GM23338 (cell line): ENCODE measurements at regions not wholly inside any gene's neighbourhood (a gene's known extent, or its start where the extent isn't known, plus 50 kb on each side); places are given as distances from the start of the nearest gene placed in this dataset.

Experiments used
- ATAC-seq: fragments of 200-7000 bp; cut with Tn5 transposase; 3 replicates; pipeline ENCODE4 v1.9.1; 2020
- DNase-seq: peaks from one replicate; pipeline ENCODE4 v3.0.0-alpha.2; 2015; ENCODE audit warnings: low spot score
- H2AFZ ChIP-seq: fragments of 200-600 bp; sonication (generic); 2 replicates; pipeline ENCODE4 v1.8.0; 2016; ENCODE audit warnings: antibody characterized with exemption, mild to moderate bottlenecking, moderate library complexity
- H3F3A ChIP-seq: fragments of 200-600 bp; sonication (generic); replicated peaks from 2 replicates; pipeline ENCODE4 v1.8.0; 2017; ENCODE audit warnings: antibody characterized with exemption, mixed run types, low read depth
- H3K27ac ChIP-seq: fragments of 200-600 bp; sonication (generic); 2 replicates; pipeline ENCODE4 v1.6.1; 2016; ENCODE audit warnings: low read depth
- H3K27me3 ChIP-seq: fragments of 200-600 bp; sonication (generic); 2 replicates; pipeline ENCODE4 v1.8.0; 2016; ENCODE audit warnings: mild to moderate bottlenecking, mixed run types, moderate library complexity; ENCODE audit not compliant: insufficient read depth
- H3K36me3 ChIP-seq: fragments of 200-600 bp; sonication (generic); 2 replicates; pipeline ENCODE4 v1.8.0; 2016; ENCODE audit warnings: mild to moderate bottlenecking; ENCODE audit not compliant: insufficient read depth
- H3K4me1 ChIP-seq: fragments of 200-600 bp; sonication (generic); 2 replicates; pipeline ENCODE4 v1.8.0; 2016; ENCODE audit warnings: mild to moderate bottlenecking, moderate library complexity; ENCODE audit not compliant: insufficient read depth
- H3K4me2 ChIP-seq: fragments of 200-600 bp; sonication (generic); 2 replicates; pipeline ENCODE4 v1.7.1; 2017; ENCODE audit warnings: mixed run types
- H3K4me3 ChIP-seq: fragments of 200-600 bp; sonication (generic); 2 replicates; pipeline ENCODE4 v1.6.1; 2016; ENCODE audit warnings: mixed run types
- H3K79me2 ChIP-seq: fragments of 200-600 bp; sonication (generic); replicated peaks from 2 replicates; pipeline ENCODE4 v1.8.0; 2017; ENCODE audit warnings: mild to moderate bottlenecking; ENCODE audit not compliant: insufficient read depth
- H3K9me2 ChIP-seq: fragments of 200-600 bp; sonication (generic); 2 replicates; pipeline ENCODE4 v1.8.0; 2017; ENCODE audit not compliant: insufficient read depth
- H4K20me1 ChIP-seq: fragments of 200-600 bp; sonication (generic); replicated peaks from 2 replicates; pipeline ENCODE4 v1.8.0; 2017; ENCODE audit warnings: mild to moderate bottlenecking; ENCODE audit not compliant: insufficient read depth
- H3K27ac Mint-ChIP-seq: 2 replicates; pipeline ENCODE4 v1.8.0; 2020; ENCODE audit warnings: inconsistent platforms, mild to moderate bottlenecking, moderate library complexity, mixed read lengths
- H3K27me3 Mint-ChIP-seq: 3 replicates; pipeline ENCODE4 v1.8.0; 2022; ENCODE audit warnings: low read depth, mild to moderate bottlenecking, moderate library complexity, mixed read lengths, inconsistent platforms; ENCODE audit not compliant: insufficient read depth, poor library complexity
- H3K36me3 Mint-ChIP-seq: 3 replicates; pipeline ENCODE4 v1.8.0; 2021; ENCODE audit warnings: low read depth, mild to moderate bottlenecking, inconsistent platforms, moderate library complexity, mixed read lengths
- H3K4me1 Mint-ChIP-seq: 3 replicates; pipeline ENCODE4 v1.8.0; 2020; ENCODE audit warnings: mild to moderate bottlenecking, inconsistent platforms, mixed read lengths
- H3K4me3 Mint-ChIP-seq: 3 replicates; pipeline ENCODE4 v1.8.0; 2021; ENCODE audit warnings: moderate library complexity, mild to moderate bottlenecking, inconsistent platforms, mixed read lengths
- H3K9me3 Mint-ChIP-seq: 3 replicates; pipeline ENCODE4 v1.8.0; 2020; ENCODE audit warnings: moderate library complexity, mild to moderate bottlenecking, inconsistent platforms, mixed read lengths
- CREB1 ChIP-seq: fragments of 250-450 bp; sonication (Bioruptor Pico); IDR thresholded peaks from 2 replicates; pipeline ENCODE4 v1.5.0; 2020; ENCODE audit warnings: low read depth, mild to moderate bottlenecking, moderate library complexity
- CTCF ChIP-seq, 2 experiments: fragments of 200-600 bp in 1 of 2; sonication (generic) in 1 of 2; conservative IDR thresholded peaks; 2 replicates each; pipeline versions ENCODE4 v1.5.1 to v1.6.1; 2016 to 2017; ENCODE audit warnings: antibody characterized with exemption in 2 of 2, low read depth in 2 of 2, mild to moderate bottlenecking in 2 of 2, moderate library complexity in 1 of 2
- EZH2 ChIP-seq: fragments of 200-600 bp; sonication (generic); IDR thresholded peaks from one replicate; pipeline ENCODE4 v1.8.0; 2017; ENCODE audit warnings: antibody characterized with exemption, mild to moderate bottlenecking, low read depth; ENCODE audit not compliant: unreplicated experiment
- EZH2phosphoT487 ChIP-seq: fragments of 200-600 bp; sonication (generic); IDR thresholded peaks from one replicate; pipeline ENCODE4 v1.8.1; 2018; ENCODE audit warnings: antibody characterized with exemption; ENCODE audit not compliant: unreplicated experiment
- JUNB ChIP-seq: IDR thresholded peaks from one replicate; pipeline ENCODE4 v1.6.1; 2016; ENCODE audit warnings: antibody characterized with exemption; ENCODE audit not compliant: unreplicated experiment
- NANOG ChIP-seq: IDR thresholded peaks from 2 replicates; pipeline ENCODE4 v1.6.1; 2016; ENCODE audit warnings: antibody characterized with exemption, borderline replicate concordance
- POLR2AphosphoS5 ChIP-seq: IDR thresholded peaks from 2 replicates; pipeline ENCODE4 v1.6.1; 2016; ENCODE audit warnings: antibody characterized with exemption, low read depth
- STAT1 ChIP-seq: IDR thresholded peaks from one replicate; pipeline ENCODE4 v1.6.1; 2016; ENCODE audit warnings: antibody characterized with exemption; ENCODE audit not compliant: unreplicated experiment
- ZNF114 ChIP-seq: fragments of 250-450 bp; sonication (Bioruptor Pico); IDR thresholded peaks from 2 replicates; pipeline ENCODE4 v1.5.0; 2020; ENCODE audit warnings: mild to moderate bottlenecking, moderate library complexity
- ZNF331 ChIP-seq: fragments of 250-450 bp; sonication (Bioruptor Pico); IDR thresholded peaks from 2 replicates; pipeline ENCODE4 v1.5.0; 2020; ENCODE audit warnings: low read depth, mild to moderate bottlenecking, moderate library complexity
- ZNF462 ChIP-seq: fragments of 250-450 bp; sonication (Bioruptor Pico); IDR thresholded peaks from 2 replicates; pipeline ENCODE4 v1.5.0; 2020; ENCODE audit warnings: mild to moderate bottlenecking, moderate library complexity
- TF ChIP-seq, protein P1 (sequence below): IDR thresholded peaks from one replicate; pipeline ENCODE4 v1.6.1; 2018; ENCODE audit warnings: antibody characterized with exemption; ENCODE audit not compliant: unreplicated experiment
- TF ChIP-seq, protein P2 (sequence below): IDR thresholded peaks from 2 replicates; pipeline ENCODE4 v1.6.1; 2016; ENCODE audit warnings: antibody characterized with exemption

GRCh38 chr21:14841511-14842472, 223.0 kb downstream of the NRIP1 start:
- Histone ChIP-seq H3K27me3 (no peaks in the 10 kb centered on the region), H3K4me2 (no peak overlapping the region), H3F3A (no peaks in the 10 kb centered on the region; the same call in 1 of the 2 replicates), H3K9me2 (no peaks in the 10 kb centered on the region), H4K20me1 (no peaks in the 10 kb centered on the region), H3K4me1 (0 out of 2 replicates have a peak, but pooled peaks cover under 1% of the 10 kb centered on the region), H3K4me3 (no peak overlapping the region), H3K79me2 (no peaks in the 10 kb centered on the region), H2AFZ (no peak overlapping the region), H3K36me3 (peaks cover 6% of the 10 kb centered on the region), H3K27ac (no peak overlapping the region)
- Mint-ChIP-seq H3K27me3 (peaks cover 6% of the 10 kb centered on the region), H3K4me3 (no peak overlapping the region), H3K36me3 (peaks cover 33% of the 10 kb centered on the region), H3K9me3 (peaks cover 39% of the 10 kb centered on the region), H3K4me1 (peaks cover 2% of the 10 kb centered on the region; the same call in 2 of the 3 replicates), H3K27ac (no peak overlapping the region)
- DNase-seq: no peak
- TF ChIP-seq CTCF (conservative IDR thresholded peaks at IDR 0.05; ENCODE audit: low read depth in 2 of 2): no peak
- no peak for TF ChIP-seq POLR2AphosphoS5
- no peak for TF ChIP-seq ZNF462
- TF ChIP-seq, protein P1, sequence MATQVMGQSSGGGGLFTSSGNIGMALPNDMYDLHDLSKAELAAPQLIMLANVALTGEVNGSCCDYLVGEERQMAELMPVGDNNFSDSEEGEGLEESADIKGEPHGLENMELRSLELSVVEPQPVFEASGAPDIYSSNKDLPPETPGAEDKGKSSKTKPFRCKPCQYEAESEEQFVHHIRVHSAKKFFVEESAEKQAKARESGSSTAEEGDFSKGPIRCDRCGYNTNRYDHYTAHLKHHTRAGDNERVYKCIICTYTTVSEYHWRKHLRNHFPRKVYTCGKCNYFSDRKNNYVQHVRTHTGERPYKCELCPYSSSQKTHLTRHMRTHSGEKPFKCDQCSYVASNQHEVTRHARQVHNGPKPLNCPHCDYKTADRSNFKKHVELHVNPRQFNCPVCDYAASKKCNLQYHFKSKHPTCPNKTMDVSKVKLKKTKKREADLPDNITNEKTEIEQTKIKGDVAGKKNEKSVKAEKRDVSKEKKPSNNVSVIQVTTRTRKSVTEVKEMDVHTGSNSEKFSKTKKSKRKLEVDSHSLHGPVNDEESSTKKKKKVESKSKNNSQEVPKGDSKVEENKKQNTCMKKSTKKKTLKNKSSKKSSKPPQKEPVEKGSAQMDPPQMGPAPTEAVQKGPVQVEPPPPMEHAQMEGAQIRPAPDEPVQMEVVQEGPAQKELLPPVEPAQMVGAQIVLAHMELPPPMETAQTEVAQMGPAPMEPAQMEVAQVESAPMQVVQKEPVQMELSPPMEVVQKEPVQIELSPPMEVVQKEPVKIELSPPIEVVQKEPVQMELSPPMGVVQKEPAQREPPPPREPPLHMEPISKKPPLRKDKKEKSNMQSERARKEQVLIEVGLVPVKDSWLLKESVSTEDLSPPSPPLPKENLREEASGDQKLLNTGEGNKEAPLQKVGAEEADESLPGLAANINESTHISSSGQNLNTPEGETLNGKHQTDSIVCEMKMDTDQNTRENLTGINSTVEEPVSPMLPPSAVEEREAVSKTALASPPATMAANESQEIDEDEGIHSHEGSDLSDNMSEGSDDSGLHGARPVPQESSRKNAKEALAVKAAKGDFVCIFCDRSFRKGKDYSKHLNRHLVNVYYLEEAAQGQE: no peak
- TF ChIP-seq NANOG: no peak
- TF ChIP-seq EZH2: no peak
- TF ChIP-seq STAT1: no peak
- no peak for TF ChIP-seq ZNF331 (CRISPR knock-in tag)
- no peak for TF ChIP-seq CREB1 (CRISPR knock-in tag)
- no peak for TF ChIP-seq JUNB
- TF ChIP-seq, protein P2, sequence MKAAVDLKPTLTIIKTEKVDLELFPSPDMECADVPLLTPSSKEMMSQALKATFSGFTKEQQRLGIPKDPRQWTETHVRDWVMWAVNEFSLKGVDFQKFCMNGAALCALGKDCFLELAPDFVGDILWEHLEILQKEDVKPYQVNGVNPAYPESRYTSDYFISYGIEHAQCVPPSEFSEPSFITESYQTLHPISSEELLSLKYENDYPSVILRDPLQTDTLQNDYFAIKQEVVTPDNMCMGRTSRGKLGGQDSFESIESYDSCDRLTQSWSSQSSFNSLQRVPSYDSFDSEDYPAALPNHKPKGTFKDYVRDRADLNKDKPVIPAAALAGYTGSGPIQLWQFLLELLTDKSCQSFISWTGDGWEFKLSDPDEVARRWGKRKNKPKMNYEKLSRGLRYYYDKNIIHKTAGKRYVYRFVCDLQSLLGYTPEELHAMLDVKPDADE: no peak
- no peak for TF ChIP-seq ZNF114
- no peak for TF ChIP-seq EZH2phosphoT487
- ATAC-seq: no peak
